Liver (tissue), 8 donors: ENCODE measurements at regions not wholly inside any gene's neighbourhood (a gene's known extent, or its start where the extent isn't known, plus 50 kb on each side); places are given as distances from the start of the nearest gene placed in this dataset.

Experiments
- DNase-seq: peaks from one replicate; pipeline ENCODE4 v3.0.0-alpha.2; 2017; ENCODE audit warnings: low spot score
- H3K27ac ChIP-seq, 2 donors: one replicate each; pipeline ENCODE4 v1.7.0; 2013; ENCODE audit warnings: inconsistent platforms in 2 of 2, low read length in 2 of 2, control low read depth in 1 of 2, low read depth in 1 of 2, mild to moderate bottlenecking in 1 of 2
- H3K27me3 ChIP-seq, 4 donors: one replicate each; pipeline versions ENCODE4 v1.6.1 to v1.7.0; 2013; ENCODE audit warnings: low read length in 3 of 4, inconsistent platforms in 1 of 4, mild to moderate bottlenecking in 1 of 4, moderate library complexity in 1 of 4; ENCODE audit not compliant: control insufficient read depth in 4 of 4, insufficient read depth in 4 of 4
- H3K36me3 ChIP-seq, 4 donors: one replicate each; pipeline versions ENCODE4 v1.6.1 to v1.7.0; 2013; ENCODE audit warnings: low read length in 3 of 4, mild to moderate bottlenecking in 3 of 4, low read depth in 1 of 4, moderate library complexity in 1 of 4; ENCODE audit not compliant: control insufficient read depth in 4 of 4, insufficient read depth in 3 of 4
- H3K4me1 ChIP-seq, 4 donors: one replicate each; pipeline versions ENCODE4 v1.6.1 to v1.7.0; 2013; ENCODE audit warnings: low read length in 3 of 4, mild to moderate bottlenecking in 3 of 4, moderate library complexity in 1 of 4; ENCODE audit not compliant: control insufficient read depth in 4 of 4, insufficient read depth in 4 of 4
- H3K4me3 ChIP-seq, 3 donors: one replicate each; pipeline versions ENCODE4 v1.6.1 to v1.7.0; 2013; ENCODE audit warnings: low read length in 3 of 3, control low read depth in 1 of 3, low read depth in 1 of 3, mild to moderate bottlenecking in 1 of 3
- H3K9ac ChIP-seq, 2 donors: one replicate each; pipeline ENCODE4 v1.7.0; 2013; ENCODE audit warnings: low read length in 2 of 2, mild to moderate bottlenecking in 2 of 2, moderate library complexity in 2 of 2, control low read depth in 1 of 2, low read depth in 1 of 2
- H3K9me3 ChIP-seq, 4 donors: one replicate each; pipeline versions ENCODE4 v1.6.1 to v1.7.0; 2013; ENCODE audit warnings: low read length in 3 of 4; ENCODE audit not compliant: control insufficient read depth in 4 of 4
- EGR1 ChIP-seq, 2 donors: IDR thresholded peaks; 2 replicates each; pipeline ENCODE4 v1.6.1; 2016 to 2018; ENCODE audit warnings: antibody characterized with exemption in 2 of 2, low read depth in 2 of 2
- FOXA1 ChIP-seq: IDR thresholded peaks from 2 replicates; pipeline ENCODE4 v1.6.1; 2016; ENCODE audit warnings: antibody characterized with exemption
- GABPA ChIP-seq, 2 donors: IDR thresholded peaks in 1 of 2; conservative IDR thresholded peaks in 1 of 2; 2 replicates each; pipeline ENCODE4 v1.6.1; 2016; ENCODE audit warnings: antibody characterized with exemption in 2 of 2, mild to moderate bottlenecking in 1 of 2, moderate library complexity in 1 of 2
- HNF4A ChIP-seq, 2 donors: conservative IDR thresholded peaks; 2 replicates each; pipeline ENCODE4 v1.6.1; 2016; ENCODE audit warnings: antibody characterized with exemption in 2 of 2, mild to moderate bottlenecking in 2 of 2
- HNF4G ChIP-seq: IDR thresholded peaks from 2 replicates; pipeline ENCODE4 v1.6.1; 2016; ENCODE audit warnings: antibody characterized with exemption
- MAX ChIP-seq: IDR thresholded peaks from 2 replicates; pipeline ENCODE4 v1.6.1; 2016; ENCODE audit warnings: antibody characterized with exemption
- NR2F2 ChIP-seq: IDR thresholded peaks from 2 replicates; pipeline ENCODE4 v1.6.1; 2016; ENCODE audit warnings: antibody characterized with exemption
- RAD21 ChIP-seq, 2 donors: IDR thresholded peaks; 2 replicates each; pipeline ENCODE4 v1.6.1; 2016; ENCODE audit warnings: antibody characterized with exemption in 2 of 2, mild to moderate bottlenecking in 2 of 2
- RXRA ChIP-seq, 2 donors: IDR thresholded peaks; 2 replicates each; pipeline ENCODE4 v1.6.1; 2017 to 2018; ENCODE audit warnings: antibody characterized with exemption in 2 of 2, mild to moderate bottlenecking in 1 of 2
- SP1 ChIP-seq: IDR thresholded peaks from 2 replicates; pipeline ENCODE4 v1.6.1; 2018; ENCODE audit warnings: antibody characterized with exemption, mild to moderate bottlenecking
- YY1 ChIP-seq: IDR thresholded peaks from 2 replicates; pipeline ENCODE4 v1.6.1; 2016; ENCODE audit warnings: antibody characterized with exemption, mild to moderate bottlenecking
- WGBS: extraction: QIAGEN DNeasy Blood & Tissue Kit; methylation state at CpG from one replicate; pipeline ENCODE4 v1.1.7; 2013; 5-methylcytosine and 5-hydroxymethylcytosine counted together
- TF ChIP-seq, protein P1 (sequence below): IDR thresholded peaks from 2 replicates; pipeline ENCODE4 v1.6.1; 2016; ENCODE audit warnings: antibody characterized with exemption
- TF ChIP-seq, protein P2 (sequence below): fragments of 150-350 bp; IDR thresholded peaks from 2 replicates; pipeline ENCODE4 v1.5.1; 2017; ENCODE audit warnings: improper control_type of control experiment, low read depth, low read length; ENCODE audit not compliant: missing input control
- donor health status: healthy.
- donor health status: healthy.
- donor health status: healthy.
- donor health status: healthy.
- donor health status: healthy.

GRCh38 chr12:131369094-131369845, 341.6 kb upstream of the SFSWAP start:
- H3K27ac ChIP-seq, result no peak overlapping the region
- TF ChIP-seq, protein P1, sequence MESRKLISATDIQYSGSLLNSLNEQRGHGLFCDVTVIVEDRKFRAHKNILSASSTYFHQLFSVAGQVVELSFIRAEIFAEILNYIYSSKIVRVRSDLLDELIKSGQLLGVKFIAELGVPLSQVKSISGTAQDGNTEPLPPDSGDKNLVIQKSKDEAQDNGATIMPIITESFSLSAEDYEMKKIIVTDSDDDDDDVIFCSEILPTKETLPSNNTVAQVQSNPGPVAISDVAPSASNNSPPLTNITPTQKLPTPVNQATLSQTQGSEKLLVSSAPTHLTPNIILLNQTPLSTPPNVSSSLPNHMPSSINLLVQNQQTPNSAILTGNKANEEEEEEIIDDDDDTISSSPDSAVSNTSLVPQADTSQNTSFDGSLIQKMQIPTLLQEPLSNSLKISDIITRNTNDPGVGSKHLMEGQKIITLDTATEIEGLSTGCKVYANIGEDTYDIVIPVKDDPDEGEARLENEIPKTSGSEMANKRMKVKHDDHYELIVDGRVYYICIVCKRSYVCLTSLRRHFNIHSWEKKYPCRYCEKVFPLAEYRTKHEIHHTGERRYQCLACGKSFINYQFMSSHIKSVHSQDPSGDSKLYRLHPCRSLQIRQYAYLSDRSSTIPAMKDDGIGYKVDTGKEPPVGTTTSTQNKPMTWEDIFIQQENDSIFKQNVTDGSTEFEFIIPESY, result no peak
- no peak for TF ChIP-seq YY1
- no peak for TF ChIP-seq FOXA1
- TF ChIP-seq GABPA (IDR thresholded peaks at IDR 0.05 in 1 of 2, conservative IDR thresholded peaks at IDR 0.05 in 1 of 2), result no peak
- TF ChIP-seq RAD21 (IDR thresholded peaks at IDR 0.05), result no peak
- TF ChIP-seq RXRA (IDR thresholded peaks at IDR 0.05), result no peak
- no peak for TF ChIP-seq HNF4G
- TF ChIP-seq MAX, result no peak
- H3K27me3 ChIP-seq, result peaks cover 0 to 5% (median 0%) of the 10 kb centered on the region in 4 donors
- DNase-seq, result no peak
- H3K4me1 ChIP-seq, result no peaks in the 10 kb centered on the region
- no peaks in the 10 kb centered on the region for H3K9me3 ChIP-seq
- 89% methylated on average over 18 of the region's 18 CpGs for WGBS
- H3K9ac ChIP-seq, result no peak overlapping the region
- H3K36me3 ChIP-seq, result no peaks in the 10 kb centered on the region
- H3K4me3 ChIP-seq, result no peak overlapping the region

DNA sequence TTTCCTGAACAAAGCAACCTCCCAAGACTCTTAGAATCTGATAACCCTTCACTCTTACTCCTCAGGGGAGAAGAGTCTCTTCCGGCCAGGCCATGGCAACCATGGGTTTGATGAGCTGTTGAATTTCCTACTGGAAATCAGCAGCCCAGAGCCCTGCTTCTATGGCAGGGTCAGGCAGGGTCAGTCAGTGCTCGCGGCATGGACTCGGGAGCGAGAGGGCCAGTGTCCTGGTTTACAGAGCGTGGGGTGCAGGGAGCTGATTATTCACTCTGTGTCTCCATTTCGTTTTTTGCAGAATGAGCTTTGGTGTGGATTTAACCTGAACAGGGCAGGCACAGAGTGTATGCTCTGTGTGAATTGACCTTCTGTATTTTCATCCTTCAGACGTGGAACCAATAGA, 340.6 kb upstream of the SFSWAP start:
- Histone ChIP-seq H3K4me1 (no peaks in the 10 kb centered on the region), H3K27me3 (peaks cover 0 to 5% (median 0%) of the 10 kb centered on the region in 4 donors), H3K4me3 (no peak overlapping the region), H3K9me3 (no peaks in the 10 kb centered on the region), H3K36me3 (no peaks in the 10 kb centered on the region), H3K27ac (no peak overlapping the region), H3K9ac (no peak overlapping the region)
- TF ChIP-seq SP1 (no peak), YY1 (no peak), FOXA1 (no peak), NR2F2 (no peak)
- 65% methylated on average over 8 of the region's 8 CpGs for WGBS
- no peak for DNase-seq

GRCh38 chr12:131370791-131371347, 340.0 kb upstream of the SFSWAP start:
- Histone ChIP-seq H3K36me3 (no peaks in the 10 kb centered on the region), H3K4me3 (no peak overlapping the region), H3K27ac (no peak overlapping the region), H3K27me3 (peaks cover 0 to 5% (median 0%) of the 10 kb centered on the region in 4 donors), H3K4me1 (no peaks in the 10 kb centered on the region), H3K9me3 (no peaks in the 10 kb centered on the region), H3K9ac (no peak overlapping the region)
- no peak for DNase-seq
- TF ChIP-seq, protein P1, result no peak
- TF ChIP-seq HNF4A (conservative IDR thresholded peaks at IDR 0.05), result no peak
- TF ChIP-seq, protein P2, sequence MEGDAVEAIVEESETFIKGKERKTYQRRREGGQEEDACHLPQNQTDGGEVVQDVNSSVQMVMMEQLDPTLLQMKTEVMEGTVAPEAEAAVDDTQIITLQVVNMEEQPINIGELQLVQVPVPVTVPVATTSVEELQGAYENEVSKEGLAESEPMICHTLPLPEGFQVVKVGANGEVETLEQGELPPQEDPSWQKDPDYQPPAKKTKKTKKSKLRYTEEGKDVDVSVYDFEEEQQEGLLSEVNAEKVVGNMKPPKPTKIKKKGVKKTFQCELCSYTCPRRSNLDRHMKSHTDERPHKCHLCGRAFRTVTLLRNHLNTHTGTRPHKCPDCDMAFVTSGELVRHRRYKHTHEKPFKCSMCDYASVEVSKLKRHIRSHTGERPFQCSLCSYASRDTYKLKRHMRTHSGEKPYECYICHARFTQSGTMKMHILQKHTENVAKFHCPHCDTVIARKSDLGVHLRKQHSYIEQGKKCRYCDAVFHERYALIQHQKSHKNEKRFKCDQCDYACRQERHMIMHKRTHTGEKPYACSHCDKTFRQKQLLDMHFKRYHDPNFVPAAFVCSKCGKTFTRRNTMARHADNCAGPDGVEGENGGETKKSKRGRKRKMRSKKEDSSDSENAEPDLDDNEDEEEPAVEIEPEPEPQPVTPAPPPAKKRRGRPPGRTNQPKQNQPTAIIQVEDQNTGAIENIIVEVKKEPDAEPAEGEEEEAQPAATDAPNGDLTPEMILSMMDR, result no peak
- no peak for TF ChIP-seq EGR1 (IDR thresholded peaks at IDR 0.05; ENCODE audit: low read depth in 2 of 2)
- WGBS, result 84% methylated on average over 11 of the region's 11 CpGs
